ENCODE measurements at regions not wholly inside any gene's neighbourhood (a gene's known extent, or its start where the extent isn't known, plus 50 kb on each side); places are given as distances from the start of the nearest gene placed in this dataset.

DNA sequence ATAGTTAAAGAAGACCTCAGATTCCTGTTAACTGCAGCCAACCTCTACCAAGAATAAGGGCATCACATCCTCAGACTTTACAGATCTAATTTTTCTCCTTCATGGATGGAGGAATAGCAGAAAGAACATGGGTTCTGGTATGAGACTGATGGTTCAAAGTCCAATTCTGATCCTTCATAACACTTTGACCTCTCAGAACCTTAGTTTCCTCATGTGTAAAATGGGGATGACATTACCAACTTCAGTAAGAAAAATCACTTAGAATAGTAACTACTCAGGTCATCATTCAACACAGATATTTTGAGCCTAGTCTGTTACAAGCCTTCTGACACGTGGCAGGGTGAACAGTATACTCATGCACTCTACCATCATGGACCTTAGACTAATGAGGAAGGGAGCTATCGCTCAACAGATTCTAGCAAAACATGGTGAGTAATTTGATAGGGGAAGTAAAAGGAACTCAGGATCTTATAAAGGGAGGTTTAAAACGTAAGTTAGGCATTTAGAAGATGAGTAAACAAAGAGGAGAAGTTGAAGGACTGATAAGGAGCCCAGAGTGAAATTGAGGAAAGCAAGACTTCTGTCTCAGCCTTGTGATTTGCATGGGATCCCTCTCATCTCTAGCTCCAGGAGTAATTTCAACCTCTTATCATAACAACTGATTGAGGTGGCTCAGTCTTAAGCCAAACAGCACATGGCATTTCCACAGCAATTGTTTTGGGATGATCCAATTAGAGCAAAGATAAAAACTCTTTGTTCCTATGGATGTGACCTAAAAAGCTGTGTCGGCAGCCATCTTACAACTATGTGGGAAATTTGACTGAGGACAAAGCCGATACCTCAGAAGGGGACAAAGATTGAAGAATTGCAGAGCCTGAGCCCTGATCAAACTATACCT is 69.2 kb upstream of the TCF7L2 start:
- no peak overlapping the region for H3K4me3 Mint-ChIP-seq (ENCODE audit: unreplicated experiment)
- H3K36me3 Mint-ChIP-seq (ENCODE audit: low read depth), result no peaks in the 10 kb centered on the region
- no peaks in the 10 kb centered on the region for H3K27me3 Mint-ChIP-seq (ENCODE audit: low read depth)
- DNase-seq (ENCODE audit: low spot score), result no peak
- peaks cover 5% of the 10 kb centered on the region for H3K4me1 Mint-ChIP-seq (ENCODE audit: low read depth)
- peaks cover 10% of the 10 kb centered on the region for H3K9me3 Mint-ChIP-seq (ENCODE audit: low read depth)
- TF ChIP-seq, protein P1, sequence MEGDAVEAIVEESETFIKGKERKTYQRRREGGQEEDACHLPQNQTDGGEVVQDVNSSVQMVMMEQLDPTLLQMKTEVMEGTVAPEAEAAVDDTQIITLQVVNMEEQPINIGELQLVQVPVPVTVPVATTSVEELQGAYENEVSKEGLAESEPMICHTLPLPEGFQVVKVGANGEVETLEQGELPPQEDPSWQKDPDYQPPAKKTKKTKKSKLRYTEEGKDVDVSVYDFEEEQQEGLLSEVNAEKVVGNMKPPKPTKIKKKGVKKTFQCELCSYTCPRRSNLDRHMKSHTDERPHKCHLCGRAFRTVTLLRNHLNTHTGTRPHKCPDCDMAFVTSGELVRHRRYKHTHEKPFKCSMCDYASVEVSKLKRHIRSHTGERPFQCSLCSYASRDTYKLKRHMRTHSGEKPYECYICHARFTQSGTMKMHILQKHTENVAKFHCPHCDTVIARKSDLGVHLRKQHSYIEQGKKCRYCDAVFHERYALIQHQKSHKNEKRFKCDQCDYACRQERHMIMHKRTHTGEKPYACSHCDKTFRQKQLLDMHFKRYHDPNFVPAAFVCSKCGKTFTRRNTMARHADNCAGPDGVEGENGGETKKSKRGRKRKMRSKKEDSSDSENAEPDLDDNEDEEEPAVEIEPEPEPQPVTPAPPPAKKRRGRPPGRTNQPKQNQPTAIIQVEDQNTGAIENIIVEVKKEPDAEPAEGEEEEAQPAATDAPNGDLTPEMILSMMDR (IDR thresholded peaks at IDR 0.05), result no peak
- H3K27ac Mint-ChIP-seq (ENCODE audit: unreplicated experiment), result no peak overlapping the region

DNA sequence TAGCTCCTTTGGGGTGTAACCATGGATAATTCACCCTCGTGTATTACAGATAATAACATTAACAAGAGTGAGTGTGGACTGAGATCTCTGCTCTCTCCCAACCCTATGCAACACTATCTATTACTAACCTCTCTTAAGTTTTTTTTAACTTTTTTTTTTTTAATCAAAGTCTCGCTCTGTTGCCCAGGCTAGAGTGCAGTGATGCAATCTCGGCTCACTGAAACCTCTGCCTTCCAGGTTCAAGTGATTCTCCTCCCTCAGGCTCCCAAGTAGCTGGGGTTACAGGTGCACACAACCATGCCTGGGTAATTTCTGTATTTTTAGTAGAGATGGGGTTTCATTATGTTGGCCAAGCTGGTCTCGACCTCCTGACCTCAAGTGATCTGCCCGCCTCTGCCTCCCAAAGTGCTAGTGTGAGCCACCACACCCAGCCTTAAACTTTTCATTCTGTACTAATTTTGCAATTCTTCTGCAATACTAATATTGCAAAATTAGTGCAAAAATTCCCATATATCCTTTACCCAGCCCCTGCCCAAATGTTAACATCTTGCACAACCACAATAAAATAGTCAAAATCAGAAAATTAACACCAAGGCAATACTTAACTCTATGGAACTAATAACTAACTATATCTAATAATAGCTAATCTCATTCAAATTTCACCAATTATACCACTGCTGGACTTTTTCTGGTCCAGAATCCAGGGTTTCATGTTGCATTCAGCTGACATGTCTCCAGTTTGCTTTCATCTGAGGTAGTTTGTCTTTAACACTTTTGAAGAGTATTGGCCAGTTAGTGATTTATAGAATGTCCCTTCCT is 66.5 kb upstream of the TCF7L2 start:
- TF ChIP-seq, protein P1 (IDR thresholded peaks at IDR 0.05), result no peak

DNA sequence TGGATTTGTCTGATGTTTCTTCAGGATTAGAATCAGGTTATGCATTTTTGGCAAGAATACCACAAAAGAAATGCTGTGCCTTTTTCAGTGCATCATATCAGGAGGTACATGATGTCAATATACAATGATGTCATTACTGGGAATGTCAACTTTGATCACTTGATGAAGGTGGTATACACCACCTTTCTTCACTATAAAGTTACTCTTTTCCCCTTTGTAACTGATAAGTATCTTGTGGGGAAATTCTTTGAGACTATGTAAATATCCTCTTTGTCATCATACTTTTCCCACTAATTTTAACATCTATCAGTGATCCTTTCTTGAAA is 65.9 kb upstream of the TCF7L2 start:
- H3K27me3 Mint-ChIP-seq (ENCODE audit: low read depth), result no peaks in the 10 kb centered on the region
- H3K4me1 Mint-ChIP-seq (ENCODE audit: low read depth), result no peaks in the 10 kb centered on the region
- DNase-seq (ENCODE audit: low spot score), result no peak
- H3K9me3 Mint-ChIP-seq (ENCODE audit: low read depth), result peaks cover 10% of the 10 kb centered on the region
- H3K27ac Mint-ChIP-seq (ENCODE audit: unreplicated experiment), result no peak overlapping the region
- no peaks in the 10 kb centered on the region for H3K36me3 Mint-ChIP-seq (ENCODE audit: low read depth)
- H3K4me3 Mint-ChIP-seq (ENCODE audit: unreplicated experiment), result no peak overlapping the region
- TF ChIP-seq, protein P1 (IDR thresholded peaks at IDR 0.05), result no peak

More for the DNA sequence above, 66.5 kb upstream of the TCF7L2 start:
- H3K9me3 Mint-ChIP-seq (ENCODE audit: low read depth), result peaks cover 10% of the 10 kb centered on the region
- no peak overlapping the region for H3K4me3 Mint-ChIP-seq (ENCODE audit: unreplicated experiment)
- no peaks in the 10 kb centered on the region for H3K4me1 Mint-ChIP-seq (ENCODE audit: low read depth)
- DNase-seq (ENCODE audit: low spot score), result no peak
- no peaks in the 10 kb centered on the region for H3K27me3 Mint-ChIP-seq (ENCODE audit: low read depth)
- H3K27ac Mint-ChIP-seq (ENCODE audit: unreplicated experiment), result no peak overlapping the region
- no peaks in the 10 kb centered on the region for H3K36me3 Mint-ChIP-seq (ENCODE audit: low read depth)

DNA sequence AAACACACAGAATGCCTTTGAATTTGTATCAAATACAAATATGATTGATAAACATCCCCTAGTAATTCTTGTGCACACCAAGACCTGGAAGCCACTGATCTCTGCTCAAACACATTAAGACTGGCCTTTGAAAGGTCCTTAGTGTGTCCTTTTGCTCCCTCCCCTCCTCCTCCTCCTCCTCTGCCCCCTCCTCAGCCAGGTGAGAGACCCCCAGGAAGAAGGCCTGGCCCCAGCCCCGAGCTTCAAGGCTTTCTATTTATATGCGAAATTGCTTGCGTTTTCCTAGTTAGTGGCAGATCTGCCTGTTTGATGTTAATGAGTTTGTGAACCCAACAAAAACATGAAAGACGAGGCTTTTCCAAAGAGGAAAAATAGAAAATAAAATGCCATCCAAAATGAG is 63.6 kb upstream of the TCF7L2 start:
- no peaks in the 10 kb centered on the region for H3K27me3 Mint-ChIP-seq (ENCODE audit: low read depth)
- H3K4me1 Mint-ChIP-seq (ENCODE audit: low read depth), result no peaks in the 10 kb centered on the region
- TF ChIP-seq, protein P1 (IDR thresholded peaks at IDR 0.05), result no peak

DNA sequence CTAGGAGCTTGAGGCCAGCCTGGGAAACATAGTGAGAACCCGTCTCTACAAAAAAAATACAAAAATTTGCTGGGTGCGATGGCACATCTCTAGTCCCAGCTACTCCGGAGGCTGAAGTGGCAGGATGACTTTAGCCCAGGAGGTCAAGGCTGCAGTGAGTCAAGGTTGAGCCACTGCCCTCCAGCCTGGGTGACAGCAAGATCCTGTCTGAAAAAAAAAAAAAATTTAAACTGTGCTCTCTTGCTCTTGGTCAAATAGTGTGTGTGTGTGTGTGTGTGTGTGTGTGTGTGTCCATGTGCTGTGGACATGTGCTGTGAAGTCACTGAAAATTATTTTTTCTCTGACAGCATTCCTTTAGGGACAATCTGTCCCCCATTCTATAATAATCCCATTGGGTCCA is 62.1 kb upstream of the TCF7L2 start:
- Mint-ChIP-seq H3K4me3 (ENCODE audit: unreplicated experiment) (no peak overlapping the region), H3K4me1 (ENCODE audit: low read depth) (no peaks in the 10 kb centered on the region), H3K27ac (ENCODE audit: unreplicated experiment) (no peak overlapping the region), H3K9me3 (ENCODE audit: low read depth) (peaks cover 10% of the 10 kb centered on the region), H3K27me3 (ENCODE audit: low read depth) (no peaks in the 10 kb centered on the region), H3K36me3 (ENCODE audit: low read depth) (peaks cover 2% of the 10 kb centered on the region)
- TF ChIP-seq, protein P1 (IDR thresholded peaks at IDR 0.05), result no peak
- no peak for DNase-seq (ENCODE audit: low spot score)

More for the DNA sequence above, 63.6 kb upstream of the TCF7L2 start:
- Mint-ChIP-seq H3K36me3 (ENCODE audit: low read depth) (no peaks in the 10 kb centered on the region), H3K27ac (ENCODE audit: unreplicated experiment) (no peak overlapping the region), H3K4me3 (ENCODE audit: unreplicated experiment) (no peak overlapping the region), H3K9me3 (ENCODE audit: low read depth) (peaks cover 10% of the 10 kb centered on the region)
- DNase-seq (ENCODE audit: low spot score), result no peak

Measured in chondrocyte (in vitro differentiated cells).